GM19395 (cell line): ENCODE measurements at regions not wholly inside any gene's neighbourhood (a gene's known extent, or its start where the extent isn't known, plus 50 kb on each side); places are given as distances from the start of the nearest gene placed in this dataset.
"Not testable (repeated sequence)": the region's sequence is repeated elsewhere in the genome, so short reads cannot be mapped to it uniquely, and the experiment has no call there.

ENCODE experiments used
- ATAC-seq: cut with Tn5 transposase; IDR thresholded peaks from one replicate; pipeline ENCODE4 v1.9.1; 2021; ENCODE audit warnings: mild to moderate bottlenecking, moderate library complexity; ENCODE audit not compliant: unreplicated experiment

- ATAC-seq: no peak
Observed at GRCh38 chr16:79988721-79989220, 388.2 kb upstream of the MAF start.

GRCh38 chr16:79988089-79988488 lies 387.6 kb upstream of the MAF start:
- no peak for ATAC-seq

GRCh38 chr16:79986352-79986751 lies 385.8 kb upstream of the MAF start:
- ATAC-seq: no peak

- ATAC-seq: no peak
Observed at GRCh38 chr16:79985606-79986005, 385.1 kb upstream of the MAF start.

GRCh38 chr16:79984149-79984548 lies 383.6 kb upstream of the MAF start:
- ATAC-seq: not testable (repeated sequence)

GRCh38 chr16:79982862-79983261 lies 382.3 kb upstream of the MAF start:
- ATAC-seq: no peak

GRCh38 chr16:79982361-79982760 lies 381.8 kb upstream of the MAF start:
- no peak for ATAC-seq

GRCh38 chr16:79981814-79982213 lies 381.3 kb upstream of the MAF start:
- ATAC-seq: no peak

- no peak for ATAC-seq
Observed at GRCh38 chr16:79980650-79981521, 380.3 kb upstream of the MAF start.

GRCh38 chr16:79977940-79978836 lies 377.7 kb upstream of the MAF start:
- ATAC-seq: no peak

GRCh38 chr16:79973320-79973719 lies 372.8 kb upstream of the MAF start:
- no peak for ATAC-seq

- ATAC-seq: no peak
Observed at GRCh38 chr16:79972053-79972704, 371.6 kb upstream of the MAF start.

- ATAC-seq: no peak
Observed at GRCh38 chr16:79971237-79971572, 370.7 kb upstream of the MAF start.

GRCh38 chr16:79970551-79971236 lies 370.2 kb upstream of the MAF start:
- ATAC-seq: no peak

- ATAC-seq: no peak
Observed at GRCh38 chr16:79970087-79970486, 369.6 kb upstream of the MAF start.

GRCh38 chr16:79969458-79969857 lies 368.9 kb upstream of the MAF start:
- no peak for ATAC-seq

- no peak for ATAC-seq
Observed at GRCh38 chr16:79966226-79966625, 365.7 kb upstream of the MAF start.

GRCh38 chr16:79965718-79966117 lies 365.2 kb upstream of the MAF start:
- ATAC-seq: no peak

GRCh38 chr16:79964104-79964503 lies 363.6 kb upstream of the MAF start:
- ATAC-seq: no peak

- no peak for ATAC-seq
Observed at GRCh38 chr16:79962962-79963361, 362.4 kb upstream of the MAF start.

GRCh38 chr16:79959226-79959625 lies 358.7 kb upstream of the MAF start:
- no peak for ATAC-seq
